Stimulated activated CD8-positive, alpha-beta memory T cell treated with anti-CD3 and anti-CD28 coated beads, Interleukin-12 subunit alpha, Interleukin-12 subunit beta, amount 100 ng/mL, for 24 hours (primary cell): ENCODE measurements at regions not wholly inside any gene's neighbourhood (a gene's known extent, or its start where the extent isn't known, plus 50 kb on each side); places are given as distances from the start of the nearest gene placed in this dataset.
"Not testable (repeated sequence)": the region's sequence is repeated elsewhere in the genome, so short reads cannot be mapped to it uniquely, and the experiment has no call there.

Experiments used
- DNase-seq: peaks from one replicate; pipeline ENCODE4 v3.0.0-alpha.2; 2020; ENCODE audit errors: extremely low read depth

GRCh38 chr7:63856466-63856865 is 142.2 kb upstream of the ZNF722 start:
- not testable (repeated sequence) for DNase-seq

GRCh38 chr7:63867127-63867526 is 131.5 kb upstream of the ZNF722 start:
- DNase-seq: no peak

GRCh38 chr7:63874242-63874641 is 124.4 kb upstream of the ZNF722 start:
- not testable (repeated sequence) for DNase-seq

- DNase-seq: no peak
These were observed 121.8 kb upstream of the ZNF722 start for GRCh38 chr7:63876707-63877322.

GRCh38 chr7:63887031-63887430 is 111.6 kb upstream of the ZNF722 start:
- DNase-seq: no peak

- peak; percentile 56 for DNase-seq
These were observed 98.8 kb upstream of the ZNF722 start for GRCh38 chr7:63899691-63900393.

GRCh38 chr7:63900394-63901203 is 98.0 kb upstream of the ZNF722 start:
- peak; percentile 74 for DNase-seq

- DNase-seq: not testable (repeated sequence)
These were observed 97.5 kb upstream of the ZNF722 start for GRCh38 chr7:63901204-63901506.

GRCh38 chr7:63918986-63919385 is 79.7 kb upstream of the ZNF722 start:
- no peak for DNase-seq

GRCh38 chr7:63925262-63925625 is 73.4 kb upstream of the ZNF722 start:
- no peak for DNase-seq

GRCh38 chr7:63925626-63926460 is 72.8 kb upstream of the ZNF722 start:
- DNase-seq: peak; percentile 76

GRCh38 chr7:63927261-63927660 is 71.4 kb upstream of the ZNF722 start:
- DNase-seq: no peak

GRCh38 chr7:63931057-63931600 is 67.5 kb upstream of the ZNF722 start:
- DNase-seq: no peak

- no peak for DNase-seq
These were observed 66.6 kb upstream of the ZNF722 start for GRCh38 chr7:63931985-63932577.
